ENCODE measurements at regions not wholly inside any gene's neighbourhood (a gene's known extent, or its start where the extent isn't known, plus 50 kb on each side); places are given as distances from the start of the nearest gene placed in this dataset.

GRCh38 chr3:187925326-187925725 lies 180.1 kb upstream of the BCL6 start:
- no peak overlapping the region for H2AK5ac ChIP-seq (ENCODE audit: insufficient read length, low read length)
- no peak for DNase-seq
- H2AFZ ChIP-seq (ENCODE audit: low read length) = no peak overlapping the region
- H4K91ac ChIP-seq (ENCODE audit: insufficient read length, low read depth, low read length) = no peak overlapping the region
- Mint-ChIP-seq H3K9me3 (peaks cover 20 to 23% of the 10 kb centered on the region in 2 experiments), H3K4me1 (peaks cover 0 to 6% of the 10 kb centered on the region in 2 experiments; a peak in 2 of 4 replicates), H3K36me3 (ENCODE audit: insufficient read depth in 1 of 3, low read depth in 3 of 3) (peaks cover 0 to 25% (median 18%) of the 10 kb centered on the region in 3 experiments; a peak in 6 of 7 replicates), H3K27ac (no peak overlapping the region), H3K27me3 (ENCODE audit: low read depth) (no peaks in the 10 kb centered on the region), H3K4me3 (no peak overlapping the region)
- no peaks in the 10 kb centered on the region for H3K4me1 ChIP-seq (ENCODE audit: insufficient read depth, low read length)
- H2BK12ac ChIP-seq (ENCODE audit: insufficient read length, low read depth, low read length) = no peak overlapping the region
- no peaks in the 10 kb centered on the region for H4K20me1 ChIP-seq (ENCODE audit: control insufficient read depth, insufficient read depth, insufficient read length)
- H3K4ac ChIP-seq (ENCODE audit: low read depth, low read length) = no peak overlapping the region
- no peak for TF ChIP-seq CTCF (conservative IDR thresholded peaks at IDR 0.05)
- no peak overlapping the region for H3T11ph ChIP-seq (ENCODE audit: low read length)
- H3K23me2 ChIP-seq (ENCODE audit: insufficient read length, low read depth, low read length, poor library complexity, severe bottlenecking) = no peaks in the 10 kb centered on the region
- H3K14ac ChIP-seq (ENCODE audit: insufficient read depth, low read length) = no peak overlapping the region
- no peak overlapping the region for H3K23ac ChIP-seq (ENCODE audit: insufficient read length, low read depth, low read length)
- H3K18ac ChIP-seq (ENCODE audit: insufficient read length, low read depth, low read length) = no peak overlapping the region
- WGBS (ENCODE audit: extremely low coverage, insufficient read length, low lambda C conversion rate) = no CpG with 5 or more reads among the region's 1 CpG
- H2BK20ac ChIP-seq (ENCODE audit: low read depth, low read length, poor library complexity, severe bottlenecking) = no peak overlapping the region
- H4K8ac ChIP-seq (replicated peaks; ENCODE audit: insufficient read length, low read depth, low read length) = no peak overlapping the region
- H3K79me1 ChIP-seq (ENCODE audit: insufficient read depth, low read depth, low read length, poor library complexity, severe bottlenecking) = no peaks in the 10 kb centered on the region
- H3K9ac ChIP-seq (ENCODE audit: extremely low read depth, insufficient read length, low read length) = no peak overlapping the region
- no peak overlapping the region for H4K5ac ChIP-seq (ENCODE audit: insufficient read length, low read depth, low read length)
- no peak overlapping the region for H3K56ac ChIP-seq (ENCODE audit: insufficient read length, low read depth, low read length)
- H3K9me3 ChIP-seq (ENCODE audit: control insufficient read depth, low read depth, low read length) = no peaks in the 10 kb centered on the region
- no peak overlapping the region for H2BK120ac ChIP-seq (ENCODE audit: low read depth, low read length, poor library complexity, severe bottlenecking)
- H3K27me3 ChIP-seq (ENCODE audit: insufficient read depth, low read length) = no peaks in the 10 kb centered on the region
- H2BK15ac ChIP-seq (ENCODE audit: low read depth, low read length) = no peak overlapping the region
- H3K79me2 ChIP-seq (ENCODE audit: insufficient read depth, low read length) = no peaks in the 10 kb centered on the region
- no peak overlapping the region for H3K4me2 ChIP-seq (ENCODE audit: insufficient read depth, insufficient read length, low read length)
- H3K27ac ChIP-seq (ENCODE audit: insufficient read length, low read depth, low read length) = no peak overlapping the region
- no peak overlapping the region for H2BK5ac ChIP-seq (ENCODE audit: insufficient read length, low read length)

All from H9 (cell line).